ENCODE measurements at regions not wholly inside any gene's neighbourhood (a gene's known extent, or its start where the extent isn't known, plus 50 kb on each side); places are given as distances from the start of the nearest gene placed in this dataset.
"Not testable (repeated sequence)": the region's sequence is repeated elsewhere in the genome, so short reads cannot be mapped to it uniquely, and the experiment has no call there.

DNA sequence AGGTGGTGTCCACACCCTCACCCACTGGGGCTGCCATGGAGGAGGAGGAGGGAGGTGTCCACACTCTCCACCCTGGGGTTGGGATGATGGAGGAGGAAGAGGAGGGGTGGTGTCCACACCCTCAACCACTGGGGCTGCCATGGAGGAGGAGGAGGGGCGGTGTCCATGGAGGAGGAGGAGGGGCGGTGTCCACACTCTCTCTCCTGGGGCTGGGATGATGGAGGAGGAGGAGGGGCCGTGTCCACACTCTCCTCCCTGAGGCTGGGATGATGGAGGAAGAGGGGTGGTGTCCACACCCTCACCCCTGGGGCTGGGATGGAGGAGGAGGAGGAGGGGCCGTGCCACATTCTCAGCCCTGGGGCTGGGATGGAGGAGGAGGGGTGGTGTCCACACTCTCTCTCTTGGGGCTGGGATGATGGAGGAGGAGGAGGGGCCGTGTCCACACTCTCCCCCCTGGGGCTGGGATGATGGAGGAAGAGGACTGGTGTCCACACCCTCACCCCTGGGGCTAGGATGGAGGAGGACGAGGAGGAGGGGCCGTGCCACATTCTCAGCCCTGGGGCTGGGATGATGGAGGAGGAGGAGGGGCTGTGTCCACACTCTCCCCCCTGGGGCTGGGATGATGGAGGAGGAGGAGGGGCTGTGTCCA, 231.7 kb downstream of the CRLF2 start:
- ATAC-seq (ENCODE audit: poor library complexity) (no peak), DNase-seq (no peak)
- intact Hi-C loops (cut with DNase I), result no loop called here

DNA sequence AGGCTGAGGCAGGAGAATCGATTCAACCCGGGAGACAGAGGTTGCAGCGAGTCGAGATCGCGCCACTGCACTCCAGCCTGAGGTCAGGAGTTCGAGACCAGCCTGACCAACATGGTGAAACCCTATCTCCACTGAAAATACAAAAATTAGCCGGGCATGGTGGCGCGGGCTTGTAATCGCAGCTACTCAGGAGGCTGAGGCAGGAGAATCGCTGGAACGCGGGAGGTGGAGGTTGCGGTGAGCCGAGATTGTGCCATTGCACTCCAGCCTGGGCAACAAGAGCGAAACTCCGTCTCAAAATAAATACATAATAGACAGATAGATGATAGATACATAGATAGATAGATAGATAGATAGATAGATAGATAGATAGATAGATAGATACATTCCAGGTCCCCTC, 233.3 kb downstream of the CRLF2 start:
- DNase-seq; intact Hi-C loops (cut with DNase I); ATAC-seq (ENCODE audit: poor library complexity): not testable (repeated sequence)

DNA sequence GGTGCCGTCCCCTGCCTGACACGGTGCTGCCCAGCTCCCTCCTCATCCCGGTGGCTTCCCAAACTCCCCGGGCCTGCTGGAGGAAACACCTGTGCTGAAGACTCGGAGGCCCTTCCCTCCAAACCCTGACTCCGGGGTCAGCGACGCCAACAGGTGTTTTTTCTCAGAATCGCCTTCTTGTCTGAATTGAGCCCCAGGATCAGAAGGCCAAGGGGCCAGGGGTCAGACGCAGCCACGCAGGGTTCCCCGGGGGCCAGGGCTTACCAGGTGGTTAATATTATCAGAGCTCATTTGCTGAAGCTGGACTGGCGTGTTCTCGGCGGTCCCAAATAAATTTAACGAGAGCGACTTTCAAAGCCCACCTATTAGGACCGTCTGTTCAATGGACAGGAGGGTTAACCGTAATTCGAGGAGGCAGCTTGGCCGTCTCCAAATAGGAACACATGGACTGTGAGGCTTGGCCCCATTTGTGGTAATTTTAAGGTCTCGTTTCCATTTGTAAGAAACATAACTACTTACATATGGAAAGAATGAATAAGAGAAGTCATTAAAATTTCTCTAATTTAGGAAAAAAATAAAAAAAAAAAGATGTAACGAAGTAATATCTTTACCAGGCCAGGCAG, 239.3 kb downstream of the CRLF2 start:
- no peak for ATAC-seq (ENCODE audit: poor library complexity)
- no peak for DNase-seq
- intact Hi-C loops (cut with DNase I), result no loop called here

DNA sequence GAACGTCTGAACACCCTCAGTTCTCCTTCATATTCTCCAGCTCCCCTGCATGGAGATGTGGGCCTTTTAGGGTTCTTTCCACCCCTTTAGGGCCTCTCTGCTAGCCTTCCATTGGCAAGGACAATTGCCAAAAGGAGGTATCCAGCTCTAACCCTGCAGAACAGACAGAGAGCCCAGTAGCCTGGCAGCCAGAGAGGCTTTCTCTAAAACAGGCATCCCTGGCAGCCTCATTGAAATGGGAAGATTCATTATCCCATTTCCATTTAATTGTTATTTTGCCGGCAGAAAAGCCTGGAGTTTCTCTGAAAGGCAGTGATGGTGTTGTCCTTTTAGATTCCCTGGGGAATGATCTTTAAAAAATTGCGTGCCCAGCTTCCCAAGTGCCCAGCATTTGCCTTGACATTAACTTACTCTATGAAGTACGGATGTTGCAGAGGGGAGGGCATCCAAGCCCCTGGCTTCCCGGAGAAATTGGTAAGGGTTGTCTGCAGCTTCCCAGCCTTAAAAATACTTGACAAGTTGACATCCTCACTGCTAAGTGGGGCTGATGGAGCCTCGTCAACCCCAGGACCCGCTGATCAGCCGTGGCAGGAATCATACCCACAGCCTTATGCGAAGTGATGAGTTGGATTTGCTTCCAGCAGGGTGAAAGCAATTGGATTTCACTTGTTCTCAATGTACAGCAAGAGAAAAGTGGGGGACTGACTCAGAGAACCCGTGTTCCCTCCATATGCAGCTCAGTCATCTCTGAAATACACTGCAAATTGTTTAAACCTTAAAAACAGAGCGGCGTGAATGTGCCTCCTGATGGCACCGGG, 244.1 kb downstream of the CRLF2 start:
- intact Hi-C loops (cut with DNase I), result no loop called here
- ATAC-seq (ENCODE audit: poor library complexity) (no peak), DNase-seq (no peak)

DNA sequence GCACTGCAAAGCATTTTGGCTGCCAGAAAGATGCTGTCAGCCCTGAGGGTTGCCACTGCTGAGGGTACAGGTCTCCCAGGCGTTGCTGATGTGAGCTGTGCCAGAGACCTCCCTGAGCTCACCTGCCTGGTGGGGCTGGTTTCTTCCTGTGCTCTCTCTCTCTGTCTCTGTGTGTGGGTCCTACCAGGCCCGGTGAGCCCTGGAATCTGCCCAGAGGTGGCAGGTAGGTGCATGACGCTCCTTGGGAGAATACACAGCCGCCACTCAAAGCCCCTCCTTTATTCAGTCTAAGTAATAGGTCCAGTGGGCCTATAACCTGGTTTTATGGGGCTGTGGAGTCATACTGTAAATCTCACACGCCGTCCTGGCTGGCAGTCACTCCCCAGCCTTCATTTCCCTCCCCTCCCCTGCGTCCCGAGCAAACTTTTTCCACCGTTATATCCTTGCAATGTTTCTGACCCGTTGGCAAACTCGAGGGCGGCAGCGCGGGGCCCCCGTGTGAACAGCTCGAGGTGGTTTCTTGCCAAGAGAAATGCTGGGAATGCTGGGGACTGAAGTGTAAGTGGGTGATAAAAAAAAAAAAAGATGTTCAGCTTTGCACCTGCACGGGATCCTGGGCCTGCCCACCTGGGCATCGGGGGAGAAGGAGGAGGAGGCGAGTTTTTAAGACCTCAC, 245.9 kb downstream of the CRLF2 start:
- ATAC-seq (ENCODE audit: poor library complexity) (no peak), DNase-seq (no peak)
- intact Hi-C loops (cut with DNase I), result no loop called here

- intact Hi-C loops (cut with DNase I), result no loop called here
- ATAC-seq (ENCODE audit: poor library complexity) (no peak), DNase-seq (no peak)
Measured at GRCh38 chrX:964831-965416, 247.5 kb downstream of the CRLF2 start.

DNA sequence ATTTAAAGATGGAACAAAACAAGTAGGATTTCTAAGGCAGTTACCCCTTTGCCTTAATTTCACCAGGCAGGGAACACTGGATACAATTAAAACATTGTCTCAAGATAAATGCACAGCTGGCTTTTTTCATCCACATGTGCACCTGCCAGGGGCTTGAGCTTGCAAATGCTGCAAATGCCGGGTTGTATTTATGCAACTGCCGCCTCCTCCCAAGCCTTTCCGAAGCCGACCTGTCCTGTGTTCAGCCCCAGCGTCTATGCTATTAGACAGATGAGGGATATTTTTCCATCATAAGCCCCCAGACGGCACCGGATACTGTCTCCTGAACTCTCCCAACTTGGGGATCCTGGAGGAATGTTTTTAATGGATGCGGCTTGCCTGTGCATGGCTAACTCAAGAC, 251.6 kb downstream of the CRLF2 start:
- DNase-seq (no peak), ATAC-seq (ENCODE audit: poor library complexity) (no peak)
- intact Hi-C loops (cut with DNase I), result no loop called here

- intact Hi-C loops (cut with DNase I), result no loop called here
- DNase-seq, result no peak
- no peak for ATAC-seq (ENCODE audit: poor library complexity)
Measured at GRCh38 chrX:959595-959994, 252.9 kb downstream of the CRLF2 start.

DNA sequence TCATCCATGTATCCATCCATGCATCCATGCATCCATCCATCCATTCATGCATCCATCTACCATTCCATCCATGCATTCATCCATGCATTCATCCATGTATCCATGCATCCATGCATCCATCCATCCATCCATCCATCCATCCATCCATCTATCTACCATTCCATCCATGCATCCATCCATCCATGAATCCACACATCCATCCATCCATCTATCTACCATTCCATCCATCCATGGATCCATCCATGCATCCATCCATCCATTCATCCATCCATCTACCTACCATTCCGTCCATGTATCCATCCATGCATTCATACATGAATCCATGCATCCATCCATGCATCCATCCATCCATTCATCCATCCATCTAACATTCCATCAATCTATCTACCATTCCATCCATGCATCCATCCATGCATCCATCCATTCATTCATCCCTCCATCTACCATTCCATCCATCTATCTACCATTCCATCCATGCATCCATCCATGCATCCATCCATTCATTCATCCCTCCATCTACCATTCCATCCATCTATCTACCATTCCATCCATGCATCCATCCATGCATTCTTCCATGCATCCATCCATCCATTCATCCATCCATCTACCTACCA, 257.2 kb downstream of the CRLF2 start:
- ATAC-seq (ENCODE audit: poor library complexity); DNase-seq; intact Hi-C loops (cut with DNase I): not testable (repeated sequence)

GRCh38 chrX:953879-954482, 258.5 kb downstream of the CRLF2 start:
- DNase-seq (no peak), ATAC-seq (ENCODE audit: poor library complexity) (no peak)
- intact Hi-C loops (cut with DNase I), result no loop called here

GRCh38 chrX:952816-953215, 259.6 kb downstream of the CRLF2 start:
- intact Hi-C loops (cut with DNase I), result no loop called here
- no peak for DNase-seq
- no peak for ATAC-seq (ENCODE audit: poor library complexity)

- intact Hi-C loops (cut with DNase I); ATAC-seq (ENCODE audit: poor library complexity); DNase-seq: not testable (repeated sequence)
Measured at GRCh38 chrX:947262-947661, 265.2 kb downstream of the CRLF2 start.

- no peak for DNase-seq
- no peak for ATAC-seq (ENCODE audit: poor library complexity)
- intact Hi-C loops (cut with DNase I), result no loop called here
Measured at GRCh38 chrX:943035-943434, 269.4 kb downstream of the CRLF2 start.

GRCh38 chrX:940691-941090, 271.8 kb downstream of the CRLF2 start:
- no peak for ATAC-seq (ENCODE audit: poor library complexity)
- DNase-seq, result no peak
- intact Hi-C loops (cut with DNase I), result no loop called here

GRCh38 chrX:936979-937769, 275.3 kb downstream of the CRLF2 start:
- DNase-seq (no peak), ATAC-seq (ENCODE audit: poor library complexity) (no peak)
- intact Hi-C loops (cut with DNase I), result no loop called here

GRCh38 chrX:933611-934010, 278.8 kb downstream of the CRLF2 start:
- DNase-seq, result no peak
- intact Hi-C loops (cut with DNase I), result no loop called here
- no peak for ATAC-seq (ENCODE audit: poor library complexity)

DNA sequence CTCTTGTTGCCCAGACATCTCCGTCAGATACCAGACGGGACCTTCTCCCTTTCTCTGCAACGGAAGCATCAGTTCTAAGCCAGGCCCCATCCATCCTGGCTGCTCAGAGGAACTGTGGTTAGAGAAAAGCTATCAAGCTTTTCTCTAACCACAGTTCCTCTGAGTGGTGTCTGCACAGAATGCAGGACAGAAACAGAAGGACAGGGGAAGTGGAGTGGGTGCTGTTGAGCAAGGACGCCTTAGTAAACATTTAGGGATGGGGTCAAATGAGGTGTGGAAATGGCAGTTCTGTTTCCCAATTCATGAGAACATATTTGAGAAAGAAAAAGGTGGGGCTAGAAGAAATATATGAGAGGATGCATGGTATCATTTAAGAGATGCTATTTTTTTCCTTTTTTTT, 283.8 kb downstream of the CRLF2 start:
- no peak for ATAC-seq (ENCODE audit: poor library complexity)
- intact Hi-C loops (cut with DNase I), result no loop called here

DNA sequence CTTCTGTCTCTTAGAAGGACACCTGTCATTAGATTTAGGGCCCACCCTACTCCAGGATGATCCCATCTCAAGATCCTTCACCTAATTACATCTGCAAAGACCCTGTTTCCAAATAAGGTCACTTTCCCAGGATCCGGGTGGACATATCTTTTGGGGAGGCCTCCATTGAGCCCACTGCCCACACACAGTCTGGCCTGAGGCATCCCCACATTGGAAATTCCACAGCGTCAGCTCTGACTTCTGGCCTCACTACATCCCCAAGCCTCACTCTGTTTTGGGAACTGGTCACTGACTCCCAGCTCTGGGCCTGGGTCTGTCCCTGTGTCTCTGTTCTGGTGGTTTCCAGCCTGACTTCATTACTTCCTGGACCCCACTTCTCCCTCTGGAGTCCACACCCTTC, 285.5 kb downstream of the CRLF2 start:
- no peak for DNase-seq
- intact Hi-C loops (cut with DNase I), result no loop called here
- ATAC-seq (ENCODE audit: poor library complexity), result no peak

More for the DNA sequence above, 283.8 kb downstream of the CRLF2 start:
- no peak for DNase-seq

All from Right ventricle myocardium superior (tissue), 1 donor.